NCI-H2196 treated with DMSO at 0.1 percent for 48 hours (cell line): ENCODE measurements at regions not wholly inside any gene's neighbourhood (a gene's known extent, or its start where the extent isn't known, plus 50 kb on each side); places are given as distances from the start of the nearest gene placed in this dataset.

Experiments used
- DNase-seq: peaks from one replicate; lab custom pipeline; 2025; ENCODE audit not compliant: unreplicated experiment; lab: John Stamatoyannopoulos, UW

DNA sequence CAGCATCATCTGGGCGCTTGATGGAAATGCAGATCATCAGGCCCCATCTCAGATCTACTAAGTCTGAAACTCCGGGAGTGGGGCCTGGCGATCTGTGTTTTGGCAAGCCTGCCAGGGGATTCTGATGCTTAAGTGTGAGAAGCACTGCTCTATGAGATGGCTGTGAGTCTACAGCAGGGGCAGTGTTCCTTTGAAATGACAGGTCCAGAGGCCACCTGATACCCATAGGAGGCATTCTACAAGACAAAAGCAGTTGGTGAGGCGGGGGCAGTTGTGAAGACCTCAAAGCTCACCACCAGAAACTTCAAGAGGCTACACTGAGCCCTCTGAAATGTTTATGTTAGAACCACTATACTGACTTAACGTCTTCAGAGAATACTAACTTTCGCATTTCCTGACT lies 86.9 kb upstream of the SPATA31D4 start:
- DNase-seq, result no peak

DNA sequence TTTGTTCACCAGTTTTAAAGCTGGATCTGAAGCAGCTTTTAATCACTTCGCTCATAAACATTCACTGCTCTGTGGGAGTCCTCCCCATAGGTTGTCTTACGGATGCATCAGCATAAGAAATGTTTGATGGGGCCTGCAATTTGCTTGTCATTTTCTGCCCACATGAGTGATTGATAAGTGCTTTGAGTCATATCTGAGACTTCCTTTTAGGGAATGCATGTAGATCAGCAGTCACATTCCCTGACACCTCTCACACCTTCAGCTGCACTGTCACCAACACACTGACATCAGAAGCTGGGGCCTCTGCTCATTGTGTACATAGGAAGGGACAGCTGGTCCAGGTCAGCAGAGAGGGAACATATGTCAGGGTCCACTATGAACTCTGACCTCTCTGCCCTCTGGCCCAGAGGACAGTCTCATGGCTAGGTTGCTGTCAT lies 84.1 kb upstream of the SPATA31D4 start:
- DNase-seq, result no peak

DNA sequence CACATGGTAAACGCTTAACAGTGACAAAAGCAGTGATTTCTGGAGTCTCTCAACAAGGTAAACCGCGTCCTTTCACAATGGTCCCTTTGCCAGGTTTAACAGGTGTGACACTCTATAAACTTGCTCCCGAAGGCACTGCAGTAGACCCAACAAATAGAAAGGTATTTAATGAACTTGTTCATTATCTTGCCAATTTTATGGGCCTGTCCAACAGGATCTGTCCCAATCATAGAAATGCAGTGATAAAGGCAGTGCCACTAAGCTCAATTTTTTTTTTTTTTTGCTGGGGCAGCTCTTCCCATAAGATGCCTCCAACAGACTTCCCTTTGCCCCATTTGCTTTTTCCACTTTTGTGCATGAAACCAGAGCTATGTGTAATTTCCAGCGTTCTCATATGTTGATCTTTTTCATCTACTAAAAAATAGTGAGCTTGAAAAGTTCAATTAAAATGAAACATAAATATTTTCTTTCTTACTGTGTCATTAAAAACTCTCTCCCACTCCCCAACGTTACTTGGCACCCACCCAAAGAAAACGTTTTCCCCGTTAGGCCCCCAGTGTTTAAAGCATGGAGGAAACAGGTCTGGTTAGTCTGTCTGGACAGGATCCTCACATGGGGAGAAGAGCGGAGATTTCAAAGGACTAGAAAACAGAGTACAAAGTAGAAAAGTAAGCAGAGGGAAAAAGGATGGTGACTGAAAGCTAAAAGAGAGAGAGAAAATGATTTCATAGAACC lies 80.9 kb upstream of the SPATA31D4 start:
- DNase-seq, result no peak

DNA sequence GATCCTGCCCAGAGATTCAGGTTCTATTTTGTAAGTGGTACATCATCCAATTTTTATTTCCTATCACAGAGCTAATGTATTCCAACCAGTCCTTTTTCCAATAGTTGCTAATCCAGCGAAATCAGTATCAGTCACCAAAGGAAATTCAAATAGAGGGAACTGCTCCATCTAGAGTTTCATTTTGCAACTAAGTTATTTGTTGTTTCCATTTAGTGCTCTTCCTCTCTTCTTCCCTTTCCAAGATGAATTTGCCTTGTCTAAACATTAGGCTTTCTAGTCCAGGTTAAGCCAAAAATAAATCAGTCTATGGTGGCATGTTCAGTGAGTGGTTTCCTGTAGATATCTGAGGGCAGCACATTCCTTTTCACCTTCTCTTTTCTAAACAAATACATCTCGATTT lies 79.8 kb upstream of the SPATA31D4 start:
- DNase-seq, result no peak

DNA sequence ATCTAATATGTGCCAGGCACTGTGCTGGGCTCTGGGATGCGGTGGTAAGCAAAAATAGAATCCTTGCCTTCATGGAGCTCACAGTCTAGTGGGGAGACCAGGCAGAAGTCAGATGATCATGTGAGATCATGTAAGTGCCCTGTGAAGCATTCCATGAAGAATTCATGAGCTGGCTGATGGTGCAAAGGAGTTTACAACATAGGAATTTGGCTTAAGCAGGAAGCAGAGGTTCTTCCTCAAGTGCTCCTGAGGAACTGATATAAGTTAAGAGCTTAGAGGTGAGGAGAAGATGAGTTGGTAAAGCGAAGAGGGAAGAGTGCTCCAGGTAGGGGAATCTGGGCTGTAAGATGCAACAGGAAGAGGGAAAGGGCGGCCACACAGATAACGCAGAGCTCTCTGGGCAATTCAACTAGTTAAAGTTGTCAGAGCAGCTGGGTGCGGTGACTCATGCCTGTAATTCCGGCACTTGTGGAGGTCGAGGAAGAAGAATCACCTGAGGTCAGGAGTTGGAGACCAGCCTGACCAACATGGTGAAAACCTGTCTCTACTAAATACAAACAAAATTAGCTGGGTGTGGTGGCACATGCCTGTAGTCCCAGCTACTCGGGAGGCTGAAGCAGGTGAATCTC lies 78.5 kb upstream of the SPATA31D4 start:
- DNase-seq, result no peak

DNA sequence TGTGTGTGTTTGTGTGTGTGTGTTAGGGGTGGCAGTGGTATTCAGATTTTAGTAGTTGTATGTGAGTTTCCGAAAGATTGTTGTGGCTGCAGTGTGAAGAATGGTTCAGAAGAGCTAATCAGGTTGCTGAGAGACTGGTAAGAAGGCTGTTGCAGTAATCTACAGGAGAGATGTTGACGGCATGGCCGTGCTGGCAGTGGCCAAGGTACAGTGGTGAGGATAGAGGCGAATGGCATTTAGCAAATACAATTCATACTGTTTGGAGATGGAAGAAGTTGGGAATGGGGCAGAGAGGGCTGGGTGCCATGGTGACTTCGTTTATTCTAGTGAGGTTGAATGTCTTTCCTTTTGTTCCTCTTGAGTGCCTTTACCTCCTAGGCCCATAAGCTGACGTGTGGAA lies 77.5 kb upstream of the SPATA31D4 start:
- no peak for DNase-seq

DNA sequence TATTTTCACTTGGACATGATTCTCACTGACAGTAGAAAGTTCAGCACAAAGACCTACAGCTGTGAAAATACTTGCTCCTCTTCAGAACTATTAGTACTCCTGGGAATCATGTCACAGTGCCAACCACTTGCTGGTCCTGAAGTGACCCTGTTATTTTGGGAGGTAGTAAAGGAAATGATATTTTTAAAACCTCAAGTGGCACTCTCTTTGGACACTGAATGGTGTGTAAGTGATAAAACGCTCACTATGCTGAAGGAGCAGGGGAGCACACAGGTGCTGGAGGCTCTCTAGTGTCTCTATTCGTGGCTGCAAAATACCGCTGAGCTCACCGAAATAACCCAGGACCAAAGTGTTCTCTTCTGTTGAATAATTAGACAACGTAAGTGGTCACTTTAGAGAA lies 76.9 kb upstream of the SPATA31D4 start:
- no peak for DNase-seq

DNA sequence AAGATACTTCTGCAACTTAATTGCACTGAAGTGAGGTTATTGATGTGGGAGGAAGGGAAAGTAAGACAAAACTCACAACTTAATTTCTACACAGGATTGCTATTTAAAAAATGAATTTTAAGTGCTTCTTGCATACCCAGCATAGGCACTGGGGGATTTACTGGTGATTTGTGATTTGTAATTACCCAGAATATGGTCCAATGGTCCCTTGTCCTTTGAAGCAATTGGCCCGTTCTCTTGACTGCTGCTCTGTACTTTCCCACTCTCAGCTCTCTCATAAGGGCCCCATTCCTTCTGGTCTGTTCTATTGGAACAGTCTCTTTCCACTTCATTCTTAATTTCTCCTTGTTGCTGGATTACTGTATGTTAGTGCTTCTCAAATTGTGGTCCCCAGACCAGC lies 75.4 kb upstream of the SPATA31D4 start:
- no peak for DNase-seq

DNA sequence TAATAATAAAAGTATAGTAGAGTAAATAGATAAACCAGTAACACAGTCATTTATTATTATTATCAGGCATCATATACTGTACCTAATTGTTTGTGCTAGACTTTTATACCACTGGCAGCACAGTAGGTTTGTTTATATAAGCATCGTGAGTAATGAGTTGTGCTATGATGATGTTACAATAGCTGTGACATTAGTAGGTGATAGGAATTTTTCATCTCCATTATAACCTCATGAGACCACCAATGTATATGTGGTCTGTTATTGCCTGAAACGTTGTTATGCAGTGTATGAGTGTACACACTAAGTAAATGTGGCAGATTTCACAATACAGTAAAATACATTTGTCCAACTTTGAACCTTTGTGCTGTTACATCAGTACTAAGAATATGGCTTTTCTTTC lies 72.7 kb upstream of the SPATA31D4 start:
- no peak for DNase-seq

DNA sequence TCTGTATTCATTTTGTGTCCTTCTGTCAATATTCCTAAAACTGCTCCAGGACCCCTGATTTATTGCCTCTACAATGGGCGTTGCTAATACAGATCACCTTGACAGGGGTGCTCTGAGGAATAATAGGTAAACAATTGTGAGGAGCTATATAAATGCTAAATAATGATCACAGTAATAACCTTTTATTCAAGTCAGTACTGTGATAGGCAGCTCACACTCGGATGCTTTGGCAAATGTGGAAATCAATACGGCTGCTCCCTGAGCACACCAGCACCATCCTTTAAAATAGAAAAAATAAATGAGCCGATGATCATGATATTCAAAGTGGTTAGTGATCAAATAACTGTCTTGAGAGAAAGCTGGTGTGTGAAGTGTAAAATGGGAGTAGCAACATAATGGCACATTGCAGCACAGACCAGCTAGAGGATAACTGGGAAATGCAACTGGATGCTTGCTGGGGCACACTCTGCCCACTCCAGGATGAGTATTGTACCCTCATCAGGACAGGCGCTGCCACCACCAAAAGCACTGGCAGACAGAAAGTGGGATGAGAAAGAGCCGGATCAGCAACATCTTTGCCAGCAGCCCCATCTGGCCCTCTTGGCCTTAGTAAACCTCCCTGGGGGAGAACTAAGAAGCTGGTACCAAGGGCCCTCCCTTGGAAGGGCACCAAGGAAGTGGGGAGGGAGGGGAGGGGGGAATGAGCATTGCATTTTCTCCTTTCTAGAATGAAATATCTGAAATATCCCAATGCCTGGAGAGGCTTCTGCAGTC lies 69.4 kb upstream of the SPATA31D4 start:
- DNase-seq, result no peak

DNA sequence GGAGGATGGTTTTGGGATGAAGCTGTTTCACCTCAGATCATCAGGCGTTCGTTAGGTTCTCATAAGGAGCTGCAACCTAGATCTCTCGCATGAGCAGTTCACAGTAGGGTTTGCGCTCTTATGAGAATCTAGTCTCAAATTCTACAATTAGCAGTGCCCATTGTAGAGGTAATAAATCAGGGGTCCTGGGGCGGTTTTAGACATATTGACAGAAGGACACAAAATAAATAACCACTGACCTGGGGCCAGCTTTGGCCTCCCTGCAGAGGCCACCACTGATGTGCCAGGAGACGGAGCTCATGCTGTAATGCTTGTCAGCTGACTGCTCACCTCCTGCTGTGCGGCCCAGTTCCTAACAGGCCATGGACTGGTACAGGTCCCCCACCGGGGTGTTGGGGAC lies 67.6 kb upstream of the SPATA31D4 start:
- DNase-seq, result no peak

DNA sequence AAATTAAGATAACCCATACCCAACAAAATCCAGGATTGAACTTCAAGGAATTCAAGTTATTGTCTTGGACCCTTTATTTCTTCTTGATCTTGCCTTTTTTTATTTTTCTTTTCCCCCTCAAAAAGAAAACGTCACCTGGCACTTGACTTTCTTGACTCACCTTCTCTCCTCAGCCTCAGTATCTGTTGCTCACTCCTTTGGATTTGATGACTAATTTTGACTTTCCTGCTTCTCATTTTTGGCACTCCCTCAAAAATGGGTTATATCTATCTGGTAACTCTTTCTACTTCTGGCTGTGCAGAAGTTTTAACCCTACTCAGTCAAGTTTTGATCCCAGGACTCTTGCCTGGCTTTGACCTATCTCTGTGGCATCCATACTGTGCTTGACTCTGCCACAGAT lies 66.6 kb upstream of the SPATA31D4 start:
- DNase-seq, result no peak

DNA sequence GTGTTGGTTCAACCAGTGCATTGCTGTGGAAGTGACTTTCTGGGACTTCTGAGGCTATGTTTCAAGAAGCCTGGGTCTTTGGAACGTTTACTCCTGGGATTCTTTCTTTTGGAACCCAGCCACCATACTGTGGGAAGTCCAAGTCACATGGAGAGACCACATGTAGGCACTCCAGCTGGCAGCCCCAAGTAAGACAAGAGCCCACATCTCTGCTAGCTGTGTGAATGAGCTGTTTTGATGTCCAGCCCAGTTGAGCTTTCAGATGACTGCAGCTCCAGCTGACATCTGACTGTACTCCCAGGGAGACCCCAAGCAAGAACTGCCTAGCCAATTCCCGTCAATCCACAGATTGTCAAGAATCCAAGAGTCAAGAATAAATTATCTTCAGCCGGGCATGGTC lies 60.1 kb upstream of the SPATA31D4 start:
- DNase-seq, result no peak

DNA sequence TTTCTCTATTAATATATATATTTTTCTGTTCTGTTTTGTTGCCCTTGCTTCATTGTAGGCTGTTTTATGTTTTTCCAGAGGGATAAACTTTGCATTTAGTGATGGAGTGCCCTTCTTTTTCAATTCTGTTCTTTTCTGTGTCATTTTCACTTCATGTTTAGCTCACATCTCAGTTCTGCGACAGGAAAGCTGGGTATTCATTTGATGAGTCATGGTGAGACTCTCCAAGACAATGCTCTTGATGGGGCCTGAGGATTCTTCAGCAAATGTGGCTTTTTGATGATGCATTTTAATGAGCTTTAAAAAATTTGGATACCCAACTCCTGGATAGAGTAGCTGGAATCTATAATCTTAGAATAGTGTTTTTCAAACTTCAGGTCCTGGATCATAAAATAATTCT lies 56.5 kb upstream of the SPATA31D4 start:
- no peak for DNase-seq

DNA sequence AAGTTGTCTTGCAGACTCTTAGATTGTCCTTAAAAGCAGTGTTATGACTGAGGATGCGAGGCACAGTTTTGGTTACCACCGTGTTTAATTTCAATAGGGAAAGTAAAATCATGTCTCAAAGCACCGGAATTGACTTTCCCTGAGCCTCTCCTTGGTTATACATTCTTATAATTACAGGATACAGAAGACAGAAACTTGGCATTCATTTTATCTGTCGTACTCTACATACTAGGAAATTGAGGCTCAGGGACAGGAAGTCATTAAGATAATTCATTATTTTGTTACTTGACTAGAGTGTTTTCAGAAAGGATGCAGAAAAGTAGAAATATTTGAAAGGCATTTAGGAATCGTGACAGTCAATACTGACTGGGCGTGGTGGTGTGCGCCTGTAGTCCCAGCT lies 54.0 kb upstream of the SPATA31D4 start:
- DNase-seq, result no peak

DNA sequence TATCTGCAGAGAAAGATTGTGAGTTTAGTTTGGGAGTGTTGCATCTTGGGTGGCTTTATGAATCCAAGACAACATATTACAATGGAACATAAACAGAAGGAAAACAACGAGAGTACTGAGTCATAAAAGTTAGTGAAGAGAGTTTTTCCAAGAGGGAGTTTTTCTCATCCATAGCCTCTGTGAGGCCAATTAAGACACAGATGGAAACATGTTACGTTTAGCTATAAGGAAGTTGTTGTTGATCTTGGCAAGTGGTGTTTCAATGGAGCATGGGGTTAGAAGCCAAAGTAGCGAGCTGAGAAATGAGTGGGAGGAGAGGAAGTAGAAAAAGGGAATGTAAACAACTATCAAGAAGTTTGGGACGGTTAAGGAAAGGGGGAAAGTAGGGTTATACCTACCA lies 53.3 kb upstream of the SPATA31D4 start:
- DNase-seq, result no peak

DNA sequence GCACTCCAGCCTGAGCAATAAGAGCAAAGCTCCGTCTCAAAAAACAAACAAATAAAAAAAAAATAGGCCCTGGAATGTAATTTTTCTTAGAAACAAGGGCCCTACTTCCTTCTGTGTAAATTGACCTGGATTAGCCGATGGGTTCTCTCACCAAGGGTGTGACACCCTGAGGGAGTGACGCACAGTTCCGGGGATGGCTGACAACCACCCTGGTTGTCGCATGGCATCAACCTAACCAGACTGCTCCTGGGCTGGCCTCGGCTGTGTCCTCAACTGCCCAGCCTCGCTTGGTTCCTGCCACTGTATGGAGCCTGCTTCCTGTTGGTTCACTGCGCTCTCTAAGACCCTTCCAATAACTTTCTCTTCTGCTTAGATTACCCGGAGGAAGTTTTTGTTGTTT lies 51.2 kb upstream of the SPATA31D4 start:
- no peak for DNase-seq
